Hepatocyte (in vitro differentiated cells): ENCODE measurements at regions not wholly inside any gene's neighbourhood (a gene's known extent, or its start where the extent isn't known, plus 50 kb on each side); places are given as distances from the start of the nearest gene placed in this dataset.

Experiments used
- EZH2 ChIP-seq: fragments of 200-600 bp; sonication (generic); IDR thresholded peaks from 2 replicates; pipeline ENCODE4 v1.6.1; 2016; ENCODE audit warnings: antibody characterized with exemption, mild to moderate bottlenecking, borderline replicate concordance
- TF ChIP-seq, protein P1 (sequence below): fragments of 200-600 bp; sonication (generic); IDR thresholded peaks from 2 replicates; pipeline ENCODE4 v1.5.1; 2016; ENCODE audit warnings: antibody characterized with exemption, mild to moderate bottlenecking; ENCODE audit not compliant: poor library complexity

DNA sequence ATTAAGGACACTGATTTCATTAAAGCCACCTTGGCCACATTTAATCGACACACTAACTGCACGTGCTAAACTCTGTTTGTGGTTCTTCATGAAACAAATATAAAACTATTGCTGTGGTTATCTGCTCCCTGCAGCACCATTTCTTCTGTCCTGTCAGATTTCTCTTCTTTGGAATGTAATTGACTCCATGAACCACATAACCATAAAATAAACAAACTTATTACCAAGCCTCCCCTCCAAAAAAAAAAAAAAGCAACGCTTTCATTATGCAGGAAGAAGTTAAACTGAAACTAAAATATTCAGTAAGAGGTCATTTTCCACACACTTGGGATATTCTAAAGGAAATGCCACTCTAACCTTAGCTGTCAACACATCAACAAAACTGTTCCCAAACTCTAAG is 319.1 kb upstream of the NT5E start:
- TF ChIP-seq, protein P1, sequence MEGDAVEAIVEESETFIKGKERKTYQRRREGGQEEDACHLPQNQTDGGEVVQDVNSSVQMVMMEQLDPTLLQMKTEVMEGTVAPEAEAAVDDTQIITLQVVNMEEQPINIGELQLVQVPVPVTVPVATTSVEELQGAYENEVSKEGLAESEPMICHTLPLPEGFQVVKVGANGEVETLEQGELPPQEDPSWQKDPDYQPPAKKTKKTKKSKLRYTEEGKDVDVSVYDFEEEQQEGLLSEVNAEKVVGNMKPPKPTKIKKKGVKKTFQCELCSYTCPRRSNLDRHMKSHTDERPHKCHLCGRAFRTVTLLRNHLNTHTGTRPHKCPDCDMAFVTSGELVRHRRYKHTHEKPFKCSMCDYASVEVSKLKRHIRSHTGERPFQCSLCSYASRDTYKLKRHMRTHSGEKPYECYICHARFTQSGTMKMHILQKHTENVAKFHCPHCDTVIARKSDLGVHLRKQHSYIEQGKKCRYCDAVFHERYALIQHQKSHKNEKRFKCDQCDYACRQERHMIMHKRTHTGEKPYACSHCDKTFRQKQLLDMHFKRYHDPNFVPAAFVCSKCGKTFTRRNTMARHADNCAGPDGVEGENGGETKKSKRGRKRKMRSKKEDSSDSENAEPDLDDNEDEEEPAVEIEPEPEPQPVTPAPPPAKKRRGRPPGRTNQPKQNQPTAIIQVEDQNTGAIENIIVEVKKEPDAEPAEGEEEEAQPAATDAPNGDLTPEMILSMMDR: no peak
- TF ChIP-seq EZH2: no peak
